Activated naive CD4-positive, alpha-beta T cell treated with anti-CD3 and anti-CD28 coated beads, Interleukin-2, amount 50 U/mL, for 24 hours (primary cell): ENCODE measurements at regions not wholly inside any gene's neighbourhood (a gene's known extent, or its start where the extent isn't known, plus 50 kb on each side); places are given as distances from the start of the nearest gene placed in this dataset.

ENCODE experiments used
- H3K27ac Mint-ChIP-seq: one replicate; pipeline ENCODE4 v1.8.0; 2021; ENCODE audit warnings: mild to moderate bottlenecking, mixed read lengths
- H3K27me3 Mint-ChIP-seq: one replicate; pipeline ENCODE4 v1.8.0; 2021; ENCODE audit warnings: mixed read lengths
- H3K36me3 Mint-ChIP-seq: one replicate; pipeline ENCODE4 v1.8.0; 2021; ENCODE audit warnings: mixed read lengths
- H3K4me1 Mint-ChIP-seq: one replicate; pipeline ENCODE4 v1.8.0; 2021; ENCODE audit warnings: mixed read lengths
- H3K4me3 Mint-ChIP-seq: one replicate; pipeline ENCODE4 v1.8.0; 2021; ENCODE audit warnings: mild to moderate bottlenecking, mixed read lengths
- H3K9me3 Mint-ChIP-seq: one replicate; pipeline ENCODE4 v1.8.0; 2021; ENCODE audit warnings: mixed read lengths

DNA sequence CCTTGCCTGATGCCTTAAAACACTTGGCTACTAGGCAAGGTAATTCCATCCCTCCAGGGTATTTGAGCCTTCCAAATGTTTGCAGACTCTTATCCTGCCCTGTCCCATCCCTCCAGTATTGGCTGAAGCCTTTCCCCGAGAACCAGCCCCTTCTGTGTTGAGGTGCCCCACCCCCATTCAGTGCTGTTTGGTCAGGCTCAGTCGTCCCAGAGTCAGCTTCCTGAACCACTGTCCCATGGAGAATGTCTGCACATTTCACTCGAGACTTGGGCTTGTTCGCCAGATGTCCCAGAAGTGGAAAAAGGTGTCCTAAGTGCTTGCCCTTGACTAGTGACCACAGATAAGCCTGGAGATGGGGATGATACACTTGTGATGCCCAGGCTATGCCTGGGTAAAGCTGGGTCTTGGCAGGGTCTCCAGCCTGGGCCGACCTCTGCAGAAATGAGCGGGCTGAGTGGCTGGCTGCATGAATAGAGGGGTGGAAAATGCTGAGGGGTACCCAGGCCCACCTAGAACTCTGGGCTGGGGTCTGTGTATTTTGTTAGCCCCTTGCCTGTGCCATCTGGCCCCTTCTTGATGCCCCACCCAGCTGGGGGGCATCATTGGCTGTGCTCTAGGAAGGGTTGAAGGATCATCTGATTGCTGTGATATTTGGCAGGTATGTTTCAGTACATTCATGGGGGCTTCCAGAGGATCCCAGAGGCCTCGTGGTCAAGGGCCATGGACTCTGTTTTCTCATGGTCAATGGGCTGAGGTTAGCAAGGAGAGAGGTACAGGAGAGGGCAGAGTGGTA, 178.4 kb downstream of the MACROH2A1 start:
- no peaks in the 10 kb centered on the region for H3K4me1 Mint-ChIP-seq
- H3K4me3 Mint-ChIP-seq, result no peak overlapping the region
- no peaks in the 10 kb centered on the region for H3K27me3 Mint-ChIP-seq
- no peaks in the 10 kb centered on the region for H3K9me3 Mint-ChIP-seq
- H3K36me3 Mint-ChIP-seq, result no peaks in the 10 kb centered on the region
- H3K27ac Mint-ChIP-seq, result no peak overlapping the region

- Mint-ChIP-seq H3K36me3 (no peaks in the 10 kb centered on the region), H3K27ac (no peak overlapping the region), H3K4me1 (no peaks in the 10 kb centered on the region), H3K27me3 (no peaks in the 10 kb centered on the region), H3K9me3 (no peaks in the 10 kb centered on the region), H3K4me3 (no peak overlapping the region)
Measured at GRCh38 chr5:135219868-135220267, 179.2 kb downstream of the MACROH2A1 start.

- no peak overlapping the region for H3K4me3 Mint-ChIP-seq
- H3K27ac Mint-ChIP-seq, result no peak overlapping the region
- no peaks in the 10 kb centered on the region for H3K9me3 Mint-ChIP-seq
- no peaks in the 10 kb centered on the region for H3K4me1 Mint-ChIP-seq
- no peaks in the 10 kb centered on the region for H3K36me3 Mint-ChIP-seq
- no peaks in the 10 kb centered on the region for H3K27me3 Mint-ChIP-seq
Measured at GRCh38 chr5:135218790-135219568, 180.1 kb downstream of the MACROH2A1 start.

DNA sequence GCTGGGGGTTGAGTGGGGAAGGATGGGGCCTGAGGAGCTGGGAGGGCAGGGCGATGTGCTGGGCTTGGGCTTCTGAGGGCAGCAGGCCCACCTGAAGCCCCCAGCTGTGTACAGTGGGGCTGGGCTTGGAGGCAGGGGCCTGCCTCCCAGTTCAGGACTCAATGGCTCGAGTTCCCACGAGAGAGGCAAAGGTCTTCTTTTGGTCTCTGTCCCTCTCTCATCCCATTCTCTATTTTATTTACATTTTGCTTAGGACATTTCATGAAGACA, 180.6 kb downstream of the MACROH2A1 start:
- Mint-ChIP-seq H3K27me3 (no peaks in the 10 kb centered on the region), H3K4me3 (no peak overlapping the region), H3K27ac (no peak overlapping the region), H3K9me3 (no peaks in the 10 kb centered on the region), H3K36me3 (no peaks in the 10 kb centered on the region), H3K4me1 (no peaks in the 10 kb centered on the region)

DNA sequence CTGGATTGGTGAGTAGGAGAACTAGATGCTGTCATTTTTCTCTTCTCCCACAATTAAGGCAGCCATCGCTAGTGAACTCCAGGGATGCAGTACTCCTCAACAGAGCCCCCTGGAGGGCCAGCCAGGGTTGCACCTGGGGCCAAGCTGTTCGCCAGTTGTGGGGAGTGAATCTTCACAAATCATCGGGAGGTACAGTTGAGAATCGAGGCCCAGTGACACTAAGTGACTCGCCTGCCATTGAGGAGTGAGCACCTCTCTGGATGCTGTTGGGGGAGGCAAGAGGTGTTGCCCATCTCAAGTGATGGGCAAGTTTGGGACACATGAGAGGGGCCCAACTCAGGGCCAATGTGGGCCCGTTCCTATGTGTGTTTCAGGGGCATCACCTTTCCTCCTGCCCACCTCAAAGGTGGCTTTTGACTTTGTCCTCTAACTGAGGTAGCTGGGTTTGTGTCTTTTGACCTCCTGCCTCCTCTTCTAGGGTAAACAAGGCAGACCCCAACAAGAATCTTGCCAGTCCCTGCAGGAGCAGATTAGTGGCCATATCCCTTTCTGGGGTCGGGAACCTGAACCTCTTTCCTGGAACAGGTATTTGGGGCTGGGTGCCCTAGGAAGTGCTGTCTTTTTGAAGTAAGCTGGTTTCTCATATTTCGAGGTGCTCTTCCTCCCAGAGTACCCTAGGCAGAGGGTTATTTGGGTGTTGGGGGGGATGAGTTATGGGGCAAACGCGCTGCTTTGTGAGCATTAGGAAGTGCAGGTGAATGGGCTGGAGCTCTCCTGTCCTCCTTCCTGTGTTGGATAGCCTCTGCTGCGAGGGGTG, 181.2 kb downstream of the MACROH2A1 start:
- H3K9me3 Mint-ChIP-seq, result no peaks in the 10 kb centered on the region
- H3K36me3 Mint-ChIP-seq, result no peaks in the 10 kb centered on the region
- H3K27ac Mint-ChIP-seq, result no peak overlapping the region
- no peak overlapping the region for H3K4me3 Mint-ChIP-seq
- no peaks in the 10 kb centered on the region for H3K27me3 Mint-ChIP-seq
- H3K4me1 Mint-ChIP-seq, result no peaks in the 10 kb centered on the region

- H3K9me3 Mint-ChIP-seq, result no peaks in the 10 kb centered on the region
- no peaks in the 10 kb centered on the region for H3K36me3 Mint-ChIP-seq
- H3K27me3 Mint-ChIP-seq, result no peaks in the 10 kb centered on the region
- no peak overlapping the region for H3K4me3 Mint-ChIP-seq
- H3K4me1 Mint-ChIP-seq, result no peaks in the 10 kb centered on the region
- H3K27ac Mint-ChIP-seq, result no peak overlapping the region
Measured at GRCh38 chr5:135216471-135217343, 182.3 kb downstream of the MACROH2A1 start.

- Mint-ChIP-seq H3K4me1 (no peaks in the 10 kb centered on the region), H3K27me3 (no peaks in the 10 kb centered on the region), H3K27ac (no peak overlapping the region), H3K36me3 (no peaks in the 10 kb centered on the region), H3K9me3 (no peaks in the 10 kb centered on the region), H3K4me3 (no peak overlapping the region)
Measured at GRCh38 chr5:135215617-135216470, 181.8 kb upstream of the PITX1 start.

DNA sequence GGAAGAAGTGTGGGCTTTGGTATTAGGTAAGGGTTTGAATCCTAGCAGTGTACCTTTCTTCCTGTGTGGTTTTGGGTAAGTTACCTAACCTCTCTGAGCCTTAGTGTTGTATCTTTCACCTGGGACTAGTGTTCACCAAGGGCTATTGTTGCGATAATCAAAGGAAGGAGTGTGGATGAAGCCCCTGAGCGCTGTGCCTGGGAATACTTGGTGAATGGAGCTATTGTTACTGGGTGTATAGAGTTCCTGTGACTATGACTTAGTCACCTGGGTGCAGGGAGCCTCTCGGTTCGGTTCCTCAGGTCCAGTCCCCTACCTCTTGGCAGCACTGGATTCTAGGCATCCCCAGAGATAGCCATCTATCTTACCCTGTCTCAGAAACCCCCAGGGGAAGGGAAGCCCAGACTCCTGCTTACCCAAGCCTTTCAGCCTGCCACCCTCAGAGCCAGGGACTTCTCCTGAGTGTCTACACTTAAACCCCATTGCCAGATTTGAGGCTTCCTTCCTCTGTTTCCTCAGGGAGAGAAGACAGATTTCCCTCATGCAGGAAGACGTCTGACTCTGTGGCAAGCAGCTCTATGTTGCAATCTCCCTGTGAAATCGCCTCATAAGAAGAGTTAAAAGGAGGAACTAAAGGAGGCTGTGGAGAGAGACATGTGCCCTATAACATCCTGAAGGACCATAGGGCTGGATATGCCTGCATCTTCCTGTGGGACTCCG, 181.0 kb upstream of the PITX1 start:
- no peaks in the 10 kb centered on the region for H3K4me1 Mint-ChIP-seq
- H3K36me3 Mint-ChIP-seq, result no peaks in the 10 kb centered on the region
- no peak overlapping the region for H3K27ac Mint-ChIP-seq
- no peak overlapping the region for H3K4me3 Mint-ChIP-seq
- H3K9me3 Mint-ChIP-seq, result no peaks in the 10 kb centered on the region
- H3K27me3 Mint-ChIP-seq, result no peaks in the 10 kb centered on the region

- H3K27me3 Mint-ChIP-seq, result peaks cover 1% of the 10 kb centered on the region
- no peak overlapping the region for H3K27ac Mint-ChIP-seq
- no peaks in the 10 kb centered on the region for H3K4me1 Mint-ChIP-seq
- H3K9me3 Mint-ChIP-seq, result no peaks in the 10 kb centered on the region
- H3K4me3 Mint-ChIP-seq, result no peak overlapping the region
- no peaks in the 10 kb centered on the region for H3K36me3 Mint-ChIP-seq
Measured at GRCh38 chr5:135213466-135214239, 179.6 kb upstream of the PITX1 start.

DNA sequence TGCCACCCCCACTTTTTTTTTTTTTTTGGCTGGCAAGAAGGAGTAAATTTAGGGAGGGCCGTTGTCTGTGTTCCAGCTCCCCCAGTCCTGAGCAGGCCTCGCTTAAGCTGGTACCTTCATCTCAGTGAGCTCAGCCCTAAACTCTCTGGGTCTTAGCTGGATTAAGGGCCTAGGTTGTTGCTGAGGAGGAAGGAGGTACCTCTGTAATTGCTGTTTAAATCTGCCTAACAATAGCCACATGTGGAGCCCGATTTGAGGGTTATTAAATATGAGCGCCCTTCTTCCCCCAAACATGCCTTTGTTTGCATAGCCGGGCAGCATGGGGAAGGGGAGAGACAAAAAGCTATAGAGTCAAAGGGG, 179.0 kb upstream of the PITX1 start:
- H3K9me3 Mint-ChIP-seq, result no peaks in the 10 kb centered on the region
- H3K27ac Mint-ChIP-seq, result no peak overlapping the region
- H3K36me3 Mint-ChIP-seq, result no peaks in the 10 kb centered on the region
- H3K4me3 Mint-ChIP-seq, result no peak overlapping the region
- H3K27me3 Mint-ChIP-seq, result peaks cover 2% of the 10 kb centered on the region
- H3K4me1 Mint-ChIP-seq, result no peaks in the 10 kb centered on the region

- Mint-ChIP-seq H3K4me3 (no peak overlapping the region), H3K27me3 (peaks cover 2% of the 10 kb centered on the region), H3K9me3 (no peaks in the 10 kb centered on the region), H3K27ac (no peak overlapping the region), H3K4me1 (no peaks in the 10 kb centered on the region), H3K36me3 (no peaks in the 10 kb centered on the region)
Measured at GRCh38 chr5:135212361-135213026, 178.5 kb upstream of the PITX1 start.

DNA sequence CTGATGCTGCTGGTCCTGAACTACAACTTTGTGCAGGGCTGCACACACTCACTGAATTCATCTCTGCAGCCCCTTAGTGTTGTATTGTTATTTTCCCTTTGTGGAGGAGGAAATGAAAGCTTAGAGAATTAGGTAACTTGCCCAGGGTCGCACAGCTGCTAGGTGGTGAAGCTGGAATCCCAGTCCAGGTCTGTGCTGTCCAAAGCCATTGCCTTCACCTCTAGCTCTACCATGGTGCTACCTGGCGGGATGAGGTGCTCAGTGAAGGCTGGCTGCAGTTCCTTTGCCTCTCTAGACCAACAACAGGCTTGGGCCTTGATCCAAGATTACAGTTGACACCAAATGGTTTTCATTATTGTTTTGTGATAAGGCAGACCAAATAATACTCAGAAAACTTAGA, 177.8 kb upstream of the PITX1 start:
- Mint-ChIP-seq H3K4me3 (no peak overlapping the region), H3K27me3 (peaks cover 2% of the 10 kb centered on the region), H3K9me3 (no peaks in the 10 kb centered on the region), H3K4me1 (no peaks in the 10 kb centered on the region), H3K36me3 (no peaks in the 10 kb centered on the region), H3K27ac (no peak overlapping the region)

DNA sequence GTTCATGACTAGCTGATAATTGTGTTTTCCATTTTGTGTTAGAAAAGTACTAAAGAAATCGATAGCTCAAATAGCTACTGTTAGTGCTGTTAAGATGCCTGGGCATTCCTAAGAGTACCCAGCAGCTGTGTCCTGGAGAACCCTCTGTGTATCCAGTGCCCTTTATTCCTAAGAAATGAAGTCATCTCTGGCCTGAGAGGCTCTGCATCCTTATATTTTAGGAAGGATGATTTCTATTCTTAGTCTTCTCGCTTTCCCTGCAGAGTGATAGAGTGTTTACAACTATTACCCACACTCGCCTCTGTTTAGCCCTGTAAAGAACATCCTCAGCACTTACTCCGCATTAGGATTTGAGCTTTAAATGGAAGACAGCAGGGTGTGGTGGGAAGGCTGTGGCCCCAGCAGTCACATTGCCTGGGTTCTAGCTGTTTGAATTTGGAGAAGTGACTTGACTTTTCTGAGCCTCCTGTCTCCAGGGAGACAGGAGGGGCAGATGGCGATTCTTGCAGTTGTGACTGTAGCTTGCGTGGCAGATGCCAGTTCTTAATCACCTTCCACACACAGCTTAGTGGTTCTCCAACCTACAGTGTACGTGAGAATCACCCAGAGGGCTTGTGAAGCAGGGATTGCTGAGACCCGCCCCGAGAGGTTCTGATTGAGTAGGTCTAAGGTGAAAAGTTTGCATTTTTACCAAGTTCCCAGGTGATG, 177.2 kb upstream of the PITX1 start:
- H3K4me1 Mint-ChIP-seq, result no peaks in the 10 kb centered on the region
- no peak overlapping the region for H3K4me3 Mint-ChIP-seq
- H3K27me3 Mint-ChIP-seq, result peaks cover 5% of the 10 kb centered on the region
- no peak overlapping the region for H3K27ac Mint-ChIP-seq
- H3K9me3 Mint-ChIP-seq, result no peaks in the 10 kb centered on the region
- H3K36me3 Mint-ChIP-seq, result no peaks in the 10 kb centered on the region
